NCI-H460 (cell line): ENCODE measurements at regions not wholly inside any gene's neighbourhood (a gene's known extent, or its start where the extent isn't known, plus 50 kb on each side); places are given as distances from the start of the nearest gene placed in this dataset.
"Not testable (repeated sequence)": the region's sequence is repeated elsewhere in the genome, so short reads cannot be mapped to it uniquely, and the experiment has no call there.

Experiments used
- DNase-seq: peaks from one replicate; pipeline ENCODE4 v3.0.0-alpha.2; 2016; ENCODE audit warnings: low read depth; ENCODE audit errors: extremely low read depth

- DNase-seq, result no peak
Measured at GRCh38 chr1:101366513-101367215, 129.8 kb downstream of the S1PR1 start.

GRCh38 chr1:101367630-101368029, 130.8 kb downstream of the S1PR1 start:
- DNase-seq, result no peak

DNA sequence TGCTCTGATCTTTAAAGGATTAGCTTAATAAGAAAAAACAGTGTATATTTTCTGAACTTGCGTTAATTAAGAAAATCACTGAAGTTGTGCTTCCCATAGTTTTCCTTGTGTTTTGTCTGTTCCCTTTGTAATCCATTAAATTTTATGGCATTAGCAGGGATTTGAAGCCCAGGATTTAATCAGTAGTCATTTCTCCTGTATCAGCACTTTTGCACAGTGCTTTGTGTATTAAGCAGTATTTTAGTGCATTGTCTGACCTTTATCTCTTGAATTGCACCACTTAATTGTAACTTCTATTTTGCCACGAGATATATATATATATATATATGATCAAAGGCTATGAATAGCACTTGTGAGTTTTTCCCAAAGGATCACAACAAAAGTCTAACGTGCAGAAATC, 133.7 kb downstream of the S1PR1 start:
- DNase-seq, result no peak

GRCh38 chr1:101371259-101371658, 134.4 kb downstream of the S1PR1 start:
- DNase-seq, result no peak

DNA sequence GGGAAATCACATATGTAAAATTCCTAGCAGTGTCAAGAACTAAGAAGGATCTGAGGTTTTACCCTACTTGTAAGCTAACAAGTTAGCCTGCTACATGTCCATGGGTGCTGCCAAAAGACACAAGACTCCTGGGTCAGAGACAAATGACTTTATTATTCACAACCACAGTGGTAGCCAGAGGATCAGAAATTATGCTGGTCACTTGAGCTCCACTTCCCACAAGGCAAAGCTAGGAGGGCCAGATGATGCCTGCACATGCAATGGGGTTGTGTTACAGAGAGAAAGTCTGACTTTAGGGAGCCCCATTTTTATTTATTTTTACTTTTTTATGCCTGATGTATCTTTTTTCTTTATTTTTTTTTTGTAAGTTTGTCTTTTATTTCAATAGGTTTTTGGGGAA, 136.8 kb downstream of the S1PR1 start:
- DNase-seq, result no peak

DNA sequence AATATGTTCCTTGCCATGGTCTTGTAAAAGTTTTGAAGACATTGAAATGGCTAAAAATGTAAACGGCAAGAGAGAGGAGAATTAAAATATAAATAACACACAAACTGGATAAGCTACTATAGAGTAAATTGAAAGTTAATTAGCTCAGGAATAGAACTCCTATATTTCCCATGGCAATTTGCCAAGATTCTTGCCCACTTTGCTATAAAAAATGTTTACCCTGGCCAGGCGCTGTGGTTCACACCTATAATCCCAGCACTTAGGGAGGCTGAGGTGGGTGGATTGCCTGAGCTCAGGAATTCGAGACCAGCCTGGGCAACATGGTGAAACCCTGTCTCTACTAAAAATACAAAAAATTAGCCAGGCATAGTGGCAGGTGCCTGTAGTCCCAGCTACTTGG, 138.6 kb downstream of the S1PR1 start:
- DNase-seq, result not testable (repeated sequence)

GRCh38 chr1:101376121-101377083, 139.6 kb downstream of the S1PR1 start:
- DNase-seq, result no peak

- no peak for DNase-seq
Measured at GRCh38 chr1:101377084-101377835, 140.4 kb downstream of the S1PR1 start.

- no peak for DNase-seq
Measured at GRCh38 chr1:101379037-101379436, 142.2 kb downstream of the S1PR1 start.

DNA sequence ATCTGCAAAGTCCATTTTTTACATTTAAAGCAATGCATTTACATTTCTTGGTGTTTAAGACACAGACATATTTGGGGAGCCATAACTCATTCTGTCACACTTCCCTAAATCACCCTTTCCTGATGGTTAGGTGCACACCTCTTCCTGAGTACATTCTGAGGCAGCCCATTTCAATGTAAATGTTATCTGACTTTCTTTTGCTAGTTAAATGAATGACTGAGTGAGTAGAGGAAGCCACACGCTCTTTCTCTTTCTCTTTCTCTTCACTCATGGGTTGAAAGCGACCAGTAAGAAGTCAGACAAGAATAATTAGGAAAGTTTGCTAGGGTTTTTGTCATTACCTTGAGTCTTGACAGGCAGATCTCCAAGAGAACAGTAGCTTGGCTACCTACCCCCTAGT, 143.1 kb downstream of the S1PR1 start:
- DNase-seq, result no peak

GRCh38 chr1:101382135-101382534, 145.3 kb downstream of the S1PR1 start:
- DNase-seq, result no peak

DNA sequence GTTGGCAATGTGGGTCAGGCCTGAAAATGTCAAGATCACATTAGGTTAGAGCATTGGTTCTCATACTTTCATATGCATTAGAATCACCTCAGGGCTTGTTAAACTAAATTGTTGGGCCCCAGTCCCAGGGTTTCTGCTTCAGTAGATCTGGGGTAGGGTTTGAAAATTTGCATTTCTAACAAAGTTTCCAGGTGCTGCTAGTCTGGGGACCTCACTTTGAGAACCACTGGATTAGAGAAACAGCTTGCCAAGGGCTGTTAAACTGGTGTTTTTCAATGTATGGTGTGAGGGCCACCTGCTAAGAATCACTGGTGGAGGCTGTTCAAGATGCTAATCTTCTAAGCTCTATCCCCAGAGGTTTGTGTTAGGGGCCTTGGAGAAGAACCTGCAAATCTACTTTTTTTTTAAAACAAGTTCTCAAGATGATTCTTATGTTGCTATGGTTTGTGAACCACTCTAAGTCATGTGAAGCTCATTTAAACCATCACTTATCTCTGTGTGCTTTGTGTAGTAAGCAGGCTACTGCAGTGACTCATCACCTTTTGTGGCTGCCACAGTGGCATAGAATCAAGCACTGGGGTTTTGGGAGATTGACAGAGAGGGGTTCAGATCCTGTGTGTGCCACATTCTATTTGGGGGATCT, 152.2 kb downstream of the S1PR1 start:
- DNase-seq, result no peak

DNA sequence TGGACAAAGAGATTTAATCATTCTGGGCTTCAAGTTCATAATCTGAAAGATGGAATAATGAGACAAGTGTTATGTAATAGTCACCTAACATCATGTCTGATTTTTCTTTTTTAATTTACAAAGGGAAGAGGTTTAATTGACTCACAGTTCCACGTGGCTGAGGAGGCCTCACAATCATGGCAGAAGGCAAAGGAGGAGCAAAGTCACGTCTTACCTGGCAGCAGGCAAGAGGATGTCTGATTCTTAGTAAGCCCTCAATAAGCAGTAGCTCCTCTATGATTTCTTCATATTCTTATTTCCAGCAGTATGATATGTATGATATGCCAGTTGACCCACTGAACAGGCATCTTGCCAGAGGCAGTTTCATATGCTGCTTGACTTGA, 152.7 kb downstream of the S1PR1 start:
- DNase-seq, result no peak

GRCh38 chr1:101392552-101392951, 155.7 kb downstream of the S1PR1 start:
- DNase-seq, result no peak

DNA sequence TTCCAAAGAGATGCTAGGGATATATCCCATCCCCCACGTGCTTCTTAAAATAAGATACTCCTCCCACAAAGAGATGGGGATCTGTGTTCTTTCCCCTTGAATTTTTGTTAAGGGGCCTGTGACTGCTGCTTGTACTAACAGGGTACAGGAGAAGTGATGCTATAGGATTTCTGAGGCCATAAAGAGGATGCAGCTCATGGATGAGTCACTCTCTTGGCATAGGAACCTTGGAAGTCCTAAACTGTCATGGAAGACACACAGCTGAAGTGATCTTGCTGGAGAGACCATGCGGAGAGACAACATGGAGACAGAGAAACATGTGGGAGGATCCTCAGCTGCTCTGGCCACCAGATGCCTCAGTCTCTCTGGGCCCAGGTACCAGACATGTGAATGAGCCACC, 157.2 kb downstream of the S1PR1 start:
- DNase-seq, result no peak

DNA sequence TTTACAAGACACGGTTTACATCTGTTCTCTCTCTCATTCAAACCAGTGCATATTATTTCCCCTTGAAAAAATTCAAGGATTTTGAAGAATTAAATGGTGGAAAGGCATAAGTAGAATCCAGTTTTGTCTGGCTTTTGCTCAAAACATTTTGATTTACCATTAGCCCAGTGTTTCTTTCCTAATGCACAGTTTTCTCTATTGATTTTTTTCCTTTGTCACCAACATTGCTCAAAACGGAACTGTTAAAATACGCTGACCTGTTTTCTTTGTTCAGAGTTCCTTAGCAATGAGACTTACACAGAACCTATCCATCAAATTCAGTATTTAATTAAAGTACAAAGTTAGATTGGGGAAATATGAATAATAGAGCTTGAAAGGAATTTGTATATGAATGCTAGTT, 162.4 kb downstream of the S1PR1 start:
- no peak for DNase-seq

DNA sequence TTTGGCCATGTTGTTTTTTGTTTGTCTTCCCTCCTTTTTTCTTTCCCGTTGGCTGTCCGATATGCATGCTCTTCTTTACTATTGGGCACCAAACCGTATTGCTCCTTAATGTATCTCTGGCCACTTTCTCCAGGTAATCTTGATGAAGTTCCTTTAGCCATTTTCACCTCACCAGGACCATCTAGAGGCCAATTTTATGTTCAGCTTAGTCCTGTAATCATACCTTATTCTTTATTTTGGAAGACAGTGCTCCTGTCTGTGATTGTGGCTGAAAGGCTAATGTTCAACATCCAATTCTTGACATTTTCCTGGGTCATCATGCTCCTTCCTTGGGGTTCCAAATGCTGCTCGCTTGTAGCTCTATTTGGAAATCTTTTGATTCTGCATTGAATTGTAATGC, 169.5 kb downstream of the S1PR1 start:
- no peak for DNase-seq

- no peak for DNase-seq
Measured at GRCh38 chr1:101406681-101407080, 169.9 kb downstream of the S1PR1 start.

GRCh38 chr1:101407505-101408211, 170.8 kb downstream of the S1PR1 start:
- DNase-seq, result no peak
